UCSD-AML1 (cell line): ENCODE measurements at regions not wholly inside any gene's neighbourhood (a gene's known extent, or its start where the extent isn't known, plus 50 kb on each side); places are given as distances from the start of the nearest gene placed in this dataset.
"Not testable (repeated sequence)": the region's sequence is repeated elsewhere in the genome, so short reads cannot be mapped to it uniquely, and the experiment has no call there.

Experiments
- DNase-seq: peaks from one replicate; lab custom pipeline; 2025; ENCODE audit not compliant: unreplicated experiment; lab: John Stamatoyannopoulos, UW

DNA sequence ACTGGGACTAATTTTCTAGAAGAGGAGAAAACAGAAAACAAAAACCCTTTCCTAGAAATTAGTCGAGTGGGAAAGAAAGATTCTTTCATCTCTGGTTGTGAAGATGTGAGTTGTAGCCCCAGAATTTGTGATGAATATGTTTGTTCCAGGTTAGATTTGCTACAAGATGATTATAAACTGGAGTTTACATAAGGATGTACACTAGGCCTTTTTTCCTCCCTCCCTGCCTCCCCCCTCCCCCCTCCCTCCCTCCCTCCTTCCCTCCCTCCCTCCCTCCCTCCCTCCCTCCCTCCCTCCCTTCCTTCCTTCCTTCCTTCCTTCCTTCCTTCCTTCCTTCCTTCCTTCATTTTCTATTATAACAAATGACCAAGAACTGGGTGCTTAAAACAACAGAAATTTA lies 1502.0 kb downstream of the SI start:
- no peak for DNase-seq

DNA sequence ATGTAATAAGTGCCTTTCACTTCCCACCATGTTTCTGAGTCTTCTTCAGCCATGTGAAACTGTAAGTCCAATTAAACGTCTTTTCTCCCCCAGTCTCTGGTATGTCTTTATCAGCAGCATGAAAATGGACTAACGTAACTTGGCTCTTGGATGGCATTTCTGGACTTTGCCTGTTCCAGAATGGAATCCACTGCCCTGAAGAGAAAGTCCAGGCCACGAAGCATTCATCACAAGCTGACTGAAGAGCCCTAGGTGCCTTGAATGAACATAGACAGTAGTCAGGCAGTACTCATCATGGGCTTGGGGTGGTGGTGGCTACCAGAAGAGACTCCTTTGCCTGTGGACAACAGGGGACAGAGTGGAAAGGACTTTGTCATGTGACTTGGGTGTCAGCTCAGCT lies 1505.0 kb downstream of the SI start:
- no peak for DNase-seq

DNA sequence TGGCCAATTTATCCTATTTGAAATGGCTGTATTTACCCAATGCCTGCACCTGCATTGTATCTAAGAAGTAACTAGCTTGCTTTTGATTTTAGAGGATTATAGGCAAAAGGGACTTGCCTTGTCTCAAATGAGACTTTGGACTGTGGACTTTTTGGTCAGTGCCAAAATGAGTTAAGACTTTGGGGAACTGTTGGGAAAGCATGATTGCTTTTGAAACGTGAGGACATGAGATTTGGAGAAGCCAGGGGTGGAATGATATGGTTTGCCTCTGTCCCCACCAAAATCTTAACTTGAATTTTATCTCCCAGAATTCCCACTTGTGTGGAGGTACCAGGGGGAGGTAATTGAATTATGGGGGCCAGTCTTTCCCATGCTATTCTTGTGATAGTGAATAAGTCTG lies 1505.4 kb downstream of the SI start:
- DNase-seq: no peak

DNA sequence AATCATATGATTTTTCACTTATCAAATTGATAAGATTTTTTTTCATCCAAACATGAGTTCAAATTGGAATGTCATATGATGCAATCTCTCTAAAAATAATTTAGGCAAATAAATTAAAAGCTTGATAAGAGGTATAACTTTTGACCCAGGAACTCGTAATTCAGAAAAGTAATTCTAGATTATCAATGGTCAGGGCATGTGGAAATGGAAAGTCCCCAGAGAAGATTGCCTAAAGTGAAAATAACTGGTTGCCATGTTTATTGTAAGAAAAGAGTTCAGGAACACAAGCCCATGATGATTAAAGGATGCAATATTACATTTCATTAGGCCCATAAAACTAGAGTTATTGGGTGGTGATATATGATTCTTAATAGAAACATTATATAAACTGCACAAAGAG lies 1514.8 kb downstream of the SI start:
- no peak for DNase-seq

DNA sequence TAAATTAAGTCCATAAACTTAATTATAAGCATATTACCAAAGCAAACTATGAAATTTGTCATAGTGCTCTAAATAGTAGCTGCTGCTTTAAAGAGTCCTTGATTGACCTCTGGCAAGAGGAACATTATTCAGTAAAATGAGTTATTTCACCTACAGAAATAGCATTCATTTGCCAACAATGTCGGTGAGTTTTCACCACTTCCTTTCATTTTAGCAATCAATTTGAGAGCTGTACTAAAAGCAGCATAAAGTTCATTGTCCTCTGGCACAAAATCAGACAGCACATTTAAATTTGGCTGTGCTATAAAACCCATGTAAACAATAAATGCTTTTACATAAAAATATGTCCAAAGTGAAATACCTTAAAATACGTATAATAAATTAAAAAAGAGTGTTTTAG lies 1515.7 kb downstream of the SI start:
- DNase-seq: no peak

DNA sequence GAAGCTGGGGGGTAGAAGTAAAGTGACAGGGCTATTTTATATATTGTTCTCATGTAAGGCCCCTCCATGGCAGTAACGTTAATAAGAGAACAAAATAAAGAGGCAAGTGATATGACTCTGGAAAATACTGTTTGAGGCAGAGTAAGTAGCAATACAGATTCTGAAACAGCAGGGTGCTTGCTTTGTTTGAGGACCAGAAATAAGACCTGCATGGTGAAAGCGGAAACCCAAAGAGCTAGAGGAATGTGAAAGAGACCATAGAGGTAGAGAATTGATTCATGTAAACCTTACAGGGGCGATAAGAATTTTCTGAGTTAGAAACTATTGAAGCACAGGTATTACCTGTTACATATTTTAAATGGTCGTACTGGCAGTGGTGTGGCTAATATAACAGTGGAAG lies 1517.1 kb downstream of the SI start:
- no peak for DNase-seq

DNA sequence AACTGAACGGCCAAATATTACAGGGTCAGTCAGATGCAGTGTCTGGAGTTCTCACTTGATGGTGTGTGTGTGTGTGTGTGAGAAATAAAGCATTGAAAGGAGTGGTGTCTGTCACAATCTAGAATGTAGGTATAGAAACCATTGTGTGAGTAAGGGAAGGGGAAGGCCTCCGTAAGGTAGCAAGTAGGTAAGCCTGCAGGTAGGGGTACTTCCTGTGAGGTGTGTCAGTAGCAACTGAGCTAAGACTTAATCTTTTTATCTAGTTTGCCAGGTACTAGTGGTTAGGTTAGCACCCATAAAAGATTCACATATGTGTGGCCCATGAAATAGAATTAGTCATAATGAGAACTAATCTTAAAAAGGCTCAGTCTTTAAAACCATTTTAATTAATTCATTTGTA lies 1517.8 kb downstream of the SI start:
- DNase-seq: no peak

DNA sequence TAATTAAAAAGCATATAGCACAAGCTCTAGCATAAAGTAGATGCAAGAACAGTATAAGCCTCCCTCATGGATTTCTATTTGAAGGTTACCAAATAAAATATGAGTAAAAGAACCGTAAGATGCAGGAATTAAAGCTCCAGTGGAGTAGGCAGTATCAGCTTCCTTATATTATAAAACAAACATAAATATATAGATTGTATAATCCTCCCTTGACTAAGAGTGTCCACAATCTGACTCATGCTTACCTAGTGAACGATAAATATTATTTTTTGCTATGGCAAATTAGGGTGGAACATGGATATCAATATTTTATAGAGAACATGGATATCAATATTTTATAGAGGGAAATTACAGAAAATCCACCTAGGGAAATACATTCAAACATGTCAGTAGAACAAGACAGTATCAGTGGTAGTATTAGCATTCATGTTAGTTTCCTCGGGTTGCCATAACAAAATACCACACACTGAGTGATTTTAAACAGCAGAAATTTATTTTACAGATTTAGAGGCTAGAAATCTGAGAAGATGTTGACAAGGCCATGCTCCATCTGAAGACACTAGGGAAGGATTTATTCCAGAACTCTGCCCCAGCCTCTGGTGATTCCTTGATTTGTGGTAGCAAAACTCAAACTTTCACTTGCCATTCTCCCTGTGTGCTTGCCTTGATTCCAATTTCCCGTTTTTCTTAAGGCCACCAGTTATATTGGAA lies 1521.3 kb downstream of the SI start:
- DNase-seq: no peak

DNA sequence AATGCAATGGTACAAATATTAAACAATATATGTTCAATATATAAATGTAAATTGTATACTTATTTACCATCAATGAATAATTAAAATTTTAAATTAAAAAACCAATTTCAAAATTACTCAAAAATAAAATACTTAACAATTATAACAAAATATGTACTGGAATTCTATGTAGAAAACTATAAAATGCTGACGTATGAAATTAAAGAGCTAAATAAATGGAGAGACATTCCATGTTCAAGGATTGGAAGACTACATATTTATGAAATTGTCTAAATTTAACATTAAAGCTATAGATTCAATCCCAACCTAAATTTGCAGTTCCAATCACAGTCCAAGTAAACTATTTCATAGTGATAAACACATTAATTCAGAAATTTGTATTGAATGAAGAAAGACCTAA lies 1522.4 kb downstream of the SI start:
- DNase-seq: no peak

DNA sequence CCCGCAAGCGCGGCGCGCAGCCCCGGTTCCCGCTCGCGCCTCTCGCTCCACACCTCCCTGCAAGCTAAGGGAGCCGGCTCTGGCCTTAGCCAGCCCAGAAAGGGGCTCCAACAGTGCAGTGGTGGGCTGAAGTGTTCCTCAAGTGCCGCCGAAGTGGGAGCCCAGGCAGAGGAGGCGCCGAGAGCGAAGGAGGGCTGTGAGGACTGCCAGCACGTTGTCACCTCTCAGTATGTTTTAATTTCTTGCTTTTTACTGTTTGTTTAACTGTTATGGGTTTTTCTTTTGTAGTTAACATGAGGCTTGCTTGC lies 1525.7 kb downstream of the SI start:
- DNase-seq: no peak

DNA sequence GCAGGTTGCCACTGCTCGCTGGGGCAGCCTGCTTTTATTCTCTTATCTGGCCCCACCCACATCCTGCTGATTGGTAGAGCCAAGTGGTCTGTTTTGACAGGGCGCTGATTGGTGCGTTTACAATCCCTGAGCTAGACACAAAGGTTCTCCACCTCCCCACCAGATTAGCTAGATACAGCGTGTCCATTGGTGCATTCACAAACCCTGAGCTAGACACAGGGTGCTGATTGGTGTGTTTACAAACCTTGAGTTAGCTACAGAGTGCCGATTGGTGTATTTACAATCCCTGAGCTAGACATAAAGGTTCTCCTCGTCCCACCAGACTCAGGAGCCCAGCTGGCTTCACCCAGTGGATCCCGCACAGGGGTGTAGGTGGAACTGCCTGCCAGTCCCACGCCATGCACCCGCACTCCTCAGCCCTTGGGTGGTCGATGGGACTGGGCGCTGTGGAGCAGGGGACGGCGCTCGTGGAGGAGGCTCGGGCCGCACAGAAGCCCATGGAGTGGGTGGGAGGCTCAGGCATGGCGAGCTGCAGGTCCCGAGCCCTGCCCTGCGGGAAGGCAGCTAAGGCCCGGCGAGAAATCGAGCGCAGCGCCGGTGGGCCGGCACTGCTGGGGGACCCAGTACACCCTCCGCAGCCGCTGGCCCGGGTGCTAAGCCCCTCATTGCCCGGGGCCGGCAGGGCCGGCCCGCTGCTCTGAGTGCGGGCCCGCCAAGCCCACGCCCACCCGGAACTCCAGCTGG lies 1526.2 kb downstream of the SI start:
- DNase-seq: not testable (repeated sequence)

DNA sequence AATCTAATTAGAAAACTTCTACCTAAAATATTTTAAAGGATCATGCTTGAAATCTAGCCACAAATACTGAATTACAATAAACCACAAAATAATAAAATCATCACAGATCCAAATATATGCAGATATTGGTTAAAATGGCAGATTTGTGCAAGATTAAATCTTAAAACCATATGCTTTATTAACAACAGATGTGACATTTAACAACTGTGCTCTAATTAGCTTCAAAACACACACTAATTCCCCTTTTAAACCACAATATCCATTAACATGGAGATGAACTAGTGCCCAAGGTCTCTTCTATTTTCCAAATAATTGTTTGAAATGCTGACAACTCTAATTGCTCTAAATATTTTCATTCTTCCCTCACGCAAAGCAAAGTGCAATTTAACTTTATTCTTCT lies 1530.3 kb downstream of the SI start:
- DNase-seq: no peak

DNA sequence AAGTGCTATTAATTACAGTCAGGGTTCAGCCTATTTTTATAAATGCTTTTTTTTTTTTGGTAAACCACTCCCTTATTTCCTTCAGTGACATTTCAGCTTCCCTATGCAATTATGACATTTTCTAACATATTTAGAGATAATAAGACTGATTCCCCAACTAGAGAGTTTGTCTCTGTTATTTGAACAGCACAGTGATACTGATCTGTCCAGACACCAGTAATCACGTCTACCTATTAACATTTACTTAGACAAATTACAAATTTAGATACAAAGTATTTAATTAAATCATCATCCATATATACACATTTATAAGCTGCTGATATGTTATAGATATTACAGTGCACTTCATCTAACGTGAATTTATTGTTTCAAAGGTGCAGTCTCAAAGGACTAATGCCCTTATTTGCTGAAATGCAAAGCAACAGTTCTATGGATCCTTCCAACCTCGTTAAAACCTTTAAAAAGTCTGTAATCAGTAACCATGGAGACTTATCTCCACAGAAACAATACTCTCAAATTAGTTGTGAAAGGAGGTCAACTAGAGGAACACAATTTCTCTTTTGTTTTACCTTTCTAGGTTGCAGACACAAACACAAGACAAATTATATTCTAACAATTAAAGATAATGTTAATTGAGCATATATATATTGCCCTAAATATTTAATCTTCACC lies 1531.1 kb downstream of the SI start:
- no peak for DNase-seq

DNA sequence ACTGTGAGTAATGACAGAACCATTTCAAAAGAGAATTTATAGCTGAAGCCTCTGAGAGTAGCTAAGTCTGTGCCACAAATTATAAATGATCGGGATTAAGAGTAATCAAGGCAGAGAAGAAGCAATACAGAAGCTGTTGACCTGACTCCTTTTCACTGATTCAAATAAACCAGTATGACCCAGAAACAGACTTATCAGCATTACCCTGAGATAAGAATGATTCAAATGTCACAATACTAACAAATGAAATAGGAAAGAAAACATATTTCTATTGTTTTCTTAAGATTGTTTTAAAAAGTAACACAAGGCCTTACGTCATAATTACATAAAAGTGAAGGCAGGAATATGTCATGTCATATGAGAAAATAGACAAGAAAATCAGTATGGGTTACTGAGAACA lies 1534.6 kb downstream of the SI start:
- DNase-seq: no peak

DNA sequence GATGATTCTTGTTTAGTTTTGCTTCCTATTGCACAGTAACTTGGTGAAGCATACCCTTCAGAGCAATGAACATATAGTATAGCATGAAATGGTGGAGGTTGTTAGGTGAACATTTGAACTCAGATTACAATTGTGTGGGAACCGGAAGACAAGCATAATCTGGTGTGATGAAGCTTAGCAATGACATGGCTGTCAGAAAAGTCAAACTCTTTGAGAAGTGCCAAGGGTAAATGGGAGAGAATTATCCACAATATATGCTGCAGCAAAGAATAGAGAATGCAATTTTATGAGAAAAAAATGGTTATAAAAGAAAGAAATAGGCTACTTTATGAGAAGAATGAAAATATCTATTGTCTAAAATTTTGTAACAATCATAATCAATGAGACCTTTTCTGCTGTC lies 1536.7 kb downstream of the SI start:
- no peak for DNase-seq

DNA sequence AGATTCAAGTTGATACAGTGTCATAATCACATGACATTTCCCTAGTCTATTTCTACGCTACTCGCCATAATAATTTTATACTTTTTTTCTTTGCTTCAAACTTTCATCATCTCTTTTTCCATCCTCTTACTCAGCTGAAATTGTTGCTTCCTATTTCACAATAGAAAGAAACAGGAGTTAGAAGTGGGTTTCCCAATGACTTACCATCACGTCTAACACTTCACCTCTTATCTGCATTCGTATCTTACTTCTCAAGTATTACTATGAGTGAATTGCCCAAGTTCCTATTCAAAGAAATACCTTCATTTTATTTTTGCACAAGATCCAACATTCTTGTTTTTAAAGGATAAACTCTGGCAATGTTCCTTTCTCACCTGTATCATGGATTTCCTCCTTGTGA lies 1539.9 kb downstream of the SI start:
- no peak for DNase-seq

DNA sequence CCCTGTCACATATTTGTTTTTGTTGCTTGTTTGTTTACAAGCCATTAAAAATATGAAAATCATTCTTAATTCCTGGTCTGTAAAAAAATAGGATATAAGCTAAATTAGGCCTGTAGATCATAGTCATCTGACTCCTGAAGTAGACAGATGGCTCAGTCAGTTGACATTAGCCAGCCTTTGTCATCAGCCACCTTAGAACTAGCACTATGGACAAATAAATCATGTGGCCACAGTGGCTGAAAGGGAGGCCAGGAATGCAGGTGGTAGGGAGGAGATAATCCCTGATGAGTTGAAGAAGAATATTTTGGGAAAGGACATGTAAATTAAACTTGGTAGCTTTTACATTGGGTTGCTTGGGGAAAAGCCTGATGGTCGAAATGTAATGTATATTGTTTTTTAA lies 1544.9 kb downstream of the SI start:
- no peak for DNase-seq

DNA sequence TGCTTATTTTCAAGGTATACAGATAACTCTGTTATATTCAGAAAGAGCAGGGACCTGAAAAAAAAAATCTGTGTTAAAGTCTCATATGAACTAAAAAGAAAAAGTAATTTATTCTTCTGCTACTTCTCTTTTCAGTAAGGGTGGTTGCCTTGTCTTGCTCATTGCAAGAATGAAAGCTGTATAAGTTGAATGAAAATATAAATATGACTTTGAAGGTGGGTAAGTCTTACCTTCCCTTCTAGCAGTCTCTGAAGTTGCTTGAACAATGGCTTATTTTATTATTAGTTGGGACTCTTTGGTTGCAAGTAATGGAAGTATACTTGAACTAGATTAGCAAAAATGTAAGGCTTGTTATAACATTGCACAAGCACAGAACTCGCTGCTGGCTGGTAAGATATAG lies 1554.9 kb downstream of the SI start:
- no peak for DNase-seq

DNA sequence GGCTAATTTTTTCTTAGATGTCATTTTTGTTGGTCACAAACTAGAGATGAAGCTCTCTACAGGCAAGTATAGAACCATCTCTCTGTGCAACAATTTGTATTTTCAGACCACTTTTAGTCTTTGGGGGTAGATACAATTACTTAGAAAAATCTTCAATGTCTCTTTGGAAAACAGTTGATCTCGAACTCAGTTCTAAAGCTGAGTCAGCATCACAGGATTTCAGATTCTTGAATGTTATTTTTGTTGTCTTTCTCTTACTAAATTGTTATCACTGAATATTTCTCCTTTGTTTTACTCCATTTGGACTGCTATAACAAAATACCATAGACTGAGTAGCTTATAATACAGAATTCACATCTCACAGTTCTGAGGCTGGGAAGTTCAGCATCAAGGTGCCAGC lies 1557.0 kb downstream of the SI start:
- DNase-seq: no peak

DNA sequence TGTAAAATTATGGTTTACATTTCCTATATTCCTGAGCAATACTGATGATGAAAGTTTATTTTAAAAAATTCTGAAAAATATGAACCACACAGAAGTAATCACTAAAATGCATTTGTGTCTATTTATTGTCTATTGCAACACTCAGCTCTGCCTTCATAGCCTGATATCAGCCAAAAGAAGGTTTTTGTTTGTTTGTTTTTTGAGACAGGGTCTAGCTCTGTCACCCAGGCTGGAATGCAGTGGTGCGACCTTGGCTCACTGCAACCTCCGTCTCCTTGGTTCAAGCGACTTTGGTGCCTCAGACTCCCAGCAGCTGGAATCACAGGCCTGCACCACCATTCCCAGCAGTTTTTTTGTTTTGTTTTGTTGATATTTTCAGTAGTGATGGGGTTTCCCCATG lies 1560.2 kb downstream of the SI start:
- no peak for DNase-seq

DNA sequence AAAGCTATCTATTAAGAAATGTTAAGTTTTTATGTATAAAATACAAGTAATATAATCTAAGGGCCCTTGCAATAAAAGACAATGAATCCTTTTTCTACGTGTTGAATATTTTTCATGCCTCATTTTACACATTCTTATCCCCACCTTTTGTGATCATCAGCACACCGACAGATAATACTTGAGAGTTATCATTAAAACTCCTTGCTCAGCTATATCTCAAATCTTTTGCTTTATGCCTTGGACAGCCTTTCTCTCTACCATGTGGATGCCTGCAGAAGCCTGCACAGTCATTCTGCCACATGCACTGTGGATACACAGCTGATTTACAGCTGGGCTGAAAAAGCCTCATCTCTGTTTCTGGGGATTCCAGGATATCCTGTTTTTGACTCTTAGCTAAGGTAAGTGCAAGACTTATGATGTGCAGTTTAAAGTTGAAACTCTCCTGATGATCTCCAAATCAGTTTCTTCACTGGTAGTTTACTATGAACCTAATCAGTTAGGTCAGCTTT lies 1565.1 kb downstream of the SI start:
- DNase-seq: no peak

DNA sequence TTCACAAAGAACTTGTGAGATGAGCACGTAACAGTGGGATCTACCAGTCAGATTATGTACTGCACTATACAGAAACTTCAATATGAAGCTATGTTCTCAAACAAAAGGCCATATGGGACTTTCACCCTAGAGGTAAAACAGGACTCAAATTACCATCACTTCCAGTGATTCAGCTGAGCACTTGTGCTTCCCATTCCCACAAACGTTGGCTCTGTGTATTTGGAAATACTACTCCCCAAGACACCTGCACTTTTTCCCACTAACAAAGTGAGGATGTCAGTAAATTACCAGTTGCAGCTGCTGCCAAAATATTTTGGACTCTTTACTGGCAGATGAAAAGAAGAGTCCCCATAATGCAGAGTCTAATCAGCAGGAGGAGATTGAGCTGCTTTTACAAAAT lies 1570.1 kb downstream of the SI start:
- no peak for DNase-seq
